ENCODE measurements at regions not wholly inside any gene's neighbourhood (a gene's known extent, or its start where the extent isn't known, plus 50 kb on each side); places are given as distances from the start of the nearest gene placed in this dataset.

DNA sequence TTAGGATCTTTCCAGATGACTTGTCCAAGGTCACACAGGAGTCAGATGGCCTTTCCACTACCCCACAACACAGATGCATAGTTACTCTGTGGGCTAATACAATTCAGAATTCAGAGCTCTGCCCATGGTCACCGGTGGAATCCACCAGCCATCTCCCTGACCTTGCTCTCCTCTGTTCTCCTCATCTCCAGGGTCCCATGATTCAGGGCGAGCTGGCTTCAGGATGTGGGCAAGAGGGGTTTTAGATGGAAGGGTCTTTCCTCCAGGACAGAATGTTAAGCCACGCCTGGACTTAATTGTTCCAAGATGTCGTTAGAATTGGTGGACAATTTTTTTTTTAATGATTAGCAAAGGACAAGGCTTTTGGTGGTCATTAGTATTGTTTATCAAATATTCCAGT is 81.7 kb upstream of the LARP1 start:
- TF ChIP-seq POLR2A (IDR thresholded peaks at IDR 0.05) = no peak
- TF ChIP-seq, protein P1, sequence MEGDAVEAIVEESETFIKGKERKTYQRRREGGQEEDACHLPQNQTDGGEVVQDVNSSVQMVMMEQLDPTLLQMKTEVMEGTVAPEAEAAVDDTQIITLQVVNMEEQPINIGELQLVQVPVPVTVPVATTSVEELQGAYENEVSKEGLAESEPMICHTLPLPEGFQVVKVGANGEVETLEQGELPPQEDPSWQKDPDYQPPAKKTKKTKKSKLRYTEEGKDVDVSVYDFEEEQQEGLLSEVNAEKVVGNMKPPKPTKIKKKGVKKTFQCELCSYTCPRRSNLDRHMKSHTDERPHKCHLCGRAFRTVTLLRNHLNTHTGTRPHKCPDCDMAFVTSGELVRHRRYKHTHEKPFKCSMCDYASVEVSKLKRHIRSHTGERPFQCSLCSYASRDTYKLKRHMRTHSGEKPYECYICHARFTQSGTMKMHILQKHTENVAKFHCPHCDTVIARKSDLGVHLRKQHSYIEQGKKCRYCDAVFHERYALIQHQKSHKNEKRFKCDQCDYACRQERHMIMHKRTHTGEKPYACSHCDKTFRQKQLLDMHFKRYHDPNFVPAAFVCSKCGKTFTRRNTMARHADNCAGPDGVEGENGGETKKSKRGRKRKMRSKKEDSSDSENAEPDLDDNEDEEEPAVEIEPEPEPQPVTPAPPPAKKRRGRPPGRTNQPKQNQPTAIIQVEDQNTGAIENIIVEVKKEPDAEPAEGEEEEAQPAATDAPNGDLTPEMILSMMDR (IDR thresholded peaks at IDR 0.05) = no peak
